Activated naive CD8-positive, alpha-beta T cell (primary cell): ENCODE measurements at regions not wholly inside any gene's neighbourhood (a gene's known extent, or its start where the extent isn't known, plus 50 kb on each side); places are given as distances from the start of the nearest gene placed in this dataset.
"Not testable (repeated sequence)": the region's sequence is repeated elsewhere in the genome, so short reads cannot be mapped to it uniquely, and the experiment has no call there.

ENCODE experiments used
- H3K27ac Mint-ChIP-seq: one replicate; pipeline ENCODE4 v1.8.0; 2021; ENCODE audit warnings: mixed read lengths
- H3K27me3 Mint-ChIP-seq: one replicate; pipeline ENCODE4 v1.8.0; 2021; ENCODE audit warnings: mixed read lengths
- H3K36me3 Mint-ChIP-seq: one replicate; pipeline ENCODE4 v1.8.0; 2021; ENCODE audit warnings: mixed read lengths
- H3K4me1 Mint-ChIP-seq: one replicate; pipeline ENCODE4 v1.8.0; 2021; ENCODE audit warnings: low read depth, mixed read lengths
- H3K4me3 Mint-ChIP-seq: one replicate; pipeline ENCODE4 v1.8.0; 2021; ENCODE audit warnings: mild to moderate bottlenecking, mixed read lengths
- H3K9me3 Mint-ChIP-seq: one replicate; pipeline ENCODE4 v1.8.0; 2021; ENCODE audit warnings: low read depth, mixed read lengths

DNA sequence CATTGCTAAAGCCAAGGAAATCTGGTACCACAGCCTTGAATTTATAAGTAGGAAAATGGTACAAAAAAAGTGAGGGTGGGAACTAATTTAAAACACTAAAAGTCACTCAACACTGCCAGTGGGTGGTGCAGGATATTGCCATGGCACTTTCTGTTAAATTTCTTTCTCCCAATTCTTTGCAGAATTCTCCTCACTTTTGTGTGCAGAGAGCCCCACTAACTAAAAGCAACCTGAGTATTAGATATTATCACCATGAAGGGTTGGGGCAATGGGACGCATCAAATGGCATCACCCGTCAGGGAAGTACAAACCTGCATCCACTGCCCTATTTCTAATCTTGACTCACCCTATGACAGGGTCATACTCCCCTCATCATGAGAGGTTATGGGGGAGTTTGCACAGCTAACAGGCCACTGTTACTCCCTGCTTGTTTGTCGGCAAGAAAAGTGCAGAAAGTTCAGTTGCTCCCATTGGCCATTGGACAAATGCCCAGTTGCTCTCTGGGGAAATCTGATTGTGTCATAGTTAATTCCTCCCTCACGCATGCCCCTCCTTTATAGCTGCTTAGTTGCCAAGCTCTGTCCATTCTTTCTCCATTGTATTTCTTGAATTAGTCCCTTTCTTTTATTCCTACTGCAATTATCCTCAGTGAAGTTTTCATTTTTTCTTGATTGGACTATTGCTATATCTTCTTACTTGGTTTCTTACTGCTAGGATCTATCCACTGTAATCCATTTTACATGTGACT is 93.8 kb upstream of the BLID start:
- Mint-ChIP-seq H3K27ac (no peak overlapping the region), H3K36me3 (no peaks in the 10 kb centered on the region), H3K4me3 (no peak overlapping the region), H3K4me1 (no peaks in the 10 kb centered on the region), H3K9me3 (no peaks in the 10 kb centered on the region), H3K27me3 (peaks cover 8% of the 10 kb centered on the region)

DNA sequence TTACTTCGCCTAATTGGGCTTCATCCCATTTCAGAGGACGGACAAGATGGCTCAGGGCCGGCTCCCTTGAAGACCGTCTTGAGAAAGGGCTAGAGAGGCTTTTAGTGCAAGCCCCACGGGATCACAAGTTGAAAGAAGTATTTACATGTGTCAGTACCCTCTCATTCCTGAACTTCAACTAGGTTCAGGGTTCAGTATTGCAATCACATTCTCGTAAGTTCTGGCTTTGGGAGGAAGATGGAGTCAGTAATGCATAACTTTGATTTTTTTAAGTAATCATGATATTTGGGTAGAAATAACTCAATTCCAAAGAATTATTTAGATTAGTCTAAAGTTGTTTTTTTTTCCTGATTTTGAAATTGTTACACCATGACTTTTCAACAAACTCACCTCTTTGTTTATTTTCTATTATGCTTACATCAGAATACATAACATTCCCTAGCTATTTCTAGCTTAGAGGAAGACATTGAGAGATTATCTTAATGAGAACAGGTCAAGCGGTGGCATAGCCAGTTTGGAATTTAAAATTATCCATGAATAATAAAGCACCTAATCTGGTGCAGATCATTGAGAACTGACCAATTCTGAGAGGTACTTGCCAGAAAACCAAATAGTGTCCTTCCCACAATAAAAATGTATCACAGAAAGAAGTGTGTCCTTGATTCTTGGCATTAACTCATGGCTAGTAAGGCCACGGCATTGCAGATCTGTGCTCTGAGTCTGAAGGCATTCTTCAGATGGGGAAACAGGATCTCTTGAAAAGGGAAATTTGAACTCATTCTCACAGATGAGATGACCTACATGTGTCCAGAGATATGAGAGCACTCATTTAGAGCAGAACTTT is 92.1 kb upstream of the BLID start:
- Mint-ChIP-seq H3K27ac (no peak overlapping the region), H3K4me1 (no peaks in the 10 kb centered on the region), H3K4me3 (no peak overlapping the region), H3K9me3 (no peaks in the 10 kb centered on the region), H3K27me3 (peaks cover 22% of the 10 kb centered on the region), H3K36me3 (no peaks in the 10 kb centered on the region)

DNA sequence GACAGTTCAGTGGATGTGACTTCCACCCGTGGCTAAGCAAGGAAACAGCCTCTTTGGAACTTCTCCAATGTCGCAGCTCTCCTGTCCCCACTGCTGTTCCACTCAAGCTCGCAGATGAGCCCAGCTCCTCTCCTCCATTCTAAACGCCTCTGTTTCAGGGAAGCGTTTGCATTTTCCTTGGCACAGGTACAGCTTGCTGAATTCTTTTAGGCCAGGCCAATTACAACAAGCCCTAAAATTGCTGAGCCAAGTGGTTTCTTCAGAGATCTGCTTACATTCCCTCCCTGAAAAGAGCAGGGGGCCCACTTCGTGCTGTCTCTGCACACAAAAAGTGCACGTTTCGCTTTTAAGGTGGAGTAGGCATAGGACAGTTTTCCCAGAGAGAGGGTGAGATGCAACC is 91.5 kb upstream of the BLID start:
- Mint-ChIP-seq H3K4me1 (no peaks in the 10 kb centered on the region), H3K27ac (no peak overlapping the region), H3K4me3 (no peak overlapping the region), H3K27me3 (peaks cover 26% of the 10 kb centered on the region), H3K9me3 (no peaks in the 10 kb centered on the region), H3K36me3 (no peaks in the 10 kb centered on the region)

DNA sequence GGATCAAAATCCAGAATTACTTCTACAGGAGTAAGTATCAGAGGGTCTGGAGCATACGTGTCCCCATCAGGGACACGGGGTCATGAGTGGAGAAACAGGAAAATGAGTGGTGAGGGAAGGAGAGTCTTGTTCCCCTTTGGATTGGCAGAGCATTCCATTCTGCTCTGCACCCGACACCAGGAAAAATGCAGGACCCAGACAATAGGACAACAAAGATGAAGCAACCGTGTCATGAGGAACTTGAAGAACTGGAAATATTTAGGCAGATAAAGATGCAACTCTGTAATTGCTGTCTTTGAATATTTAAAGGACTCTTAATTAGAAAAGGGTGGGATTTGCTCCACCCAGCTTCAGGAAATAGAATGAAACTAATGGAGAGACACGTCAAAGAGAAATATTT is 89.0 kb upstream of the BLID start:
- Mint-ChIP-seq H3K4me3 (no peak overlapping the region), H3K36me3 (no peaks in the 10 kb centered on the region), H3K9me3 (no peaks in the 10 kb centered on the region), H3K27ac (no peak overlapping the region), H3K27me3 (peaks cover 33% of the 10 kb centered on the region), H3K4me1 (no peaks in the 10 kb centered on the region)

DNA sequence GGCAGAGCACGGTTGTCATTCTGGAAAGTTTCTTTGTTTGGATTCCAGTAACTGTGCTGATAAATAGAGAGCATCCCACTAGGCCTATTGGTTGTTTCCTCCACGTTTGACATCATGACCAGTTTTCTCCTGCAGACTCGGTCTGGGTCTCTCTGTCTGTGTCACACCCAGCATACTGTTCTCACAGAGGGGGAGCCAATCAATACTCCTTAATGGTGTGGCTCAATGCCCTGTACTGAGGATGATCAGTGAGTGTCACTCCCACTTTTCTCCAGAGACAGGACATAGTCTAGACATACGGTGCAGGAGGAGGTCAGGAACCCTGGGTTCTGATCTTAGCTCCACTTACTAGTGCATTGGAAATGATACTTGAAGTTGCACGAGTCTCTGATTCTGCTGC is 88.2 kb upstream of the BLID start:
- no peak overlapping the region for H3K27ac Mint-ChIP-seq
- no peaks in the 10 kb centered on the region for H3K9me3 Mint-ChIP-seq
- no peaks in the 10 kb centered on the region for H3K4me1 Mint-ChIP-seq
- no peaks in the 10 kb centered on the region for H3K36me3 Mint-ChIP-seq
- H3K27me3 Mint-ChIP-seq = peaks cover 35% of the 10 kb centered on the region
- no peak overlapping the region for H3K4me3 Mint-ChIP-seq

DNA sequence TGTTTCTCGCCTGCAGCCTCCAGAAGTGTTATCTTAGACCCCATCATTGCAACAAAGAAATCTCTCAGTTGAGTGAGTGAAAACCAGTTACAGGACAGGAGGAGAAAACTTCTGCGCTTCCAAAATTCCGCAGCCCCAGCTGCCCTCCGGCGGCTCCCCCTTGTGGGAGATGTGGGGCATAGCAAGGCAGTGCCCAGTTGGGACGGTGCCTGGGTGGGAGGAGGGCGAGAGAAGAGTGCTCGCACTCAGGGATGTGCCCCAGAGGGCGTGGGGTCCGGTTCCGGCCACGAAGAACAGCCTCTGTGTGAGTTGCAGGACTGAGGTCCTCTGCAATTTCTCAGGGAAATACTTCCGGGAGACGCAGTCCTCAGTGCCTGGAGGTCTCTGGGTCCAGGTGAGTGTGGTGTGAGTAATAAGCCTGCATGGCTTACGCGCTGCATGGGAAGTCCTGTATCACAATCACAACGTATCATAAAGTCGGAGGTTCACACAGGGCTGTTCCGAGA is 87.0 kb upstream of the BLID start:
- no peaks in the 10 kb centered on the region for H3K36me3 Mint-ChIP-seq
- H3K9me3 Mint-ChIP-seq = no peaks in the 10 kb centered on the region
- H3K4me3 Mint-ChIP-seq = no peak overlapping the region
- H3K27ac Mint-ChIP-seq = no peak overlapping the region
- H3K27me3 Mint-ChIP-seq = peaks cover 35% of the 10 kb centered on the region
- H3K4me1 Mint-ChIP-seq = no peaks in the 10 kb centered on the region

DNA sequence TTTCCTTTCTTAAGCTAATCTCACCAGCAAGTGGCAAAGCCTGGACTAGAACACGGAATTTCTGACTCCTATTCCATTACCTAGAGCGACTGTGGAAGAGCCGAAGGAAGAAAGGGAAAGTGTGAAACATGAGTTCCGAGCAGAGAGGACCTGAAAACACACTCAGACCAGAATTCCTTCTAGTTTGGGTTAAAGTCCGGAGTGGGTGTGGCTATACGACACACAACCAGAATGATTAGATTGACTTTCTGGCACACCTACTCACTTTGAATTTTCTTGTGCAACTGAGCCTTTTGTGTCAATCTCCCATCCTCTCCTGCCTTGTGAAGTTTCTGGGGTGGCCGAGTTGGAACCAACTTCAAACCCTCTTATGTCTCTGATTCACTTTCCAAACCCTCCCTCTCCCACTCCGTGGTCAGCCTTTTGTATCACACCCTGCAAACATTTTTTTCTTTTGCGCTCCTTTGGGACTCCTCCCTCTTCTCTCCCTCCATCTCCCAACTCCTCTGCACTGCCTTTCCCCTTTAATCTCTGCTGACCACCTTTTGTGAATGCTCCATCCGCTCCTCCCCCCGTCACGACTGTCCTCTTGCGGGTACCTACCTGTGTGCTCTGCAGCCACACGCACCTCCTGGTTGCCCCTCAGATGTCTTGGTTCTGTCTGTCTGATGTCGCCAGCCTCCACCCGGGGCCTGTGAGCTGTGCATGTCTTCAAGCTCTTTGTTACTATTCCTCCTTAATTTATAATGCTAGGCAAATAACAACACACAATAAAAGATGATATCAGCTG is 86.3 kb upstream of the BLID start:
- H3K36me3 Mint-ChIP-seq = no peaks in the 10 kb centered on the region
- H3K4me3 Mint-ChIP-seq = no peak overlapping the region
- no peak overlapping the region for H3K27ac Mint-ChIP-seq
- no peaks in the 10 kb centered on the region for H3K4me1 Mint-ChIP-seq
- H3K27me3 Mint-ChIP-seq = peaks cover 38% of the 10 kb centered on the region
- H3K9me3 Mint-ChIP-seq = no peaks in the 10 kb centered on the region

DNA sequence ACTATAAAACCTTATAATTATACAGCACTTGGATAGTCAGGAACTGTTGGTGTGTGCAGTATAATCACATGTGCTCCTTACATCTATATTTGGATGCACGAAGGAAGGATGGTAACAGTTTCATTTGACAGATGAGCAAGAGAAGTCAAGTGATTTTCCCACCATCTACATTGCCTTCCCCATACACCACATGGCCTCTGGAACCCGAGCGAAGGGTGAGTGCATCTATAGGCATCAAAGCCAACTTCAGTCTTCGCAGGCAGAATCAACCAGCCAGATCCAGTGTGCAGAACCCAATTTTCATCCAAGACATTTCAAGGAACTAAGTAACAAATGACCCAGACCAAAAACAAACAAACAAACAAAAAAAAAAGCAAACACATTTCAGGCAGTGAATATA is 85.1 kb upstream of the BLID start:
- Mint-ChIP-seq H3K36me3 (no peaks in the 10 kb centered on the region), H3K4me1 (no peaks in the 10 kb centered on the region), H3K27ac (no peak overlapping the region), H3K27me3 (peaks cover 35% of the 10 kb centered on the region), H3K9me3 (no peaks in the 10 kb centered on the region), H3K4me3 (no peak overlapping the region)

DNA sequence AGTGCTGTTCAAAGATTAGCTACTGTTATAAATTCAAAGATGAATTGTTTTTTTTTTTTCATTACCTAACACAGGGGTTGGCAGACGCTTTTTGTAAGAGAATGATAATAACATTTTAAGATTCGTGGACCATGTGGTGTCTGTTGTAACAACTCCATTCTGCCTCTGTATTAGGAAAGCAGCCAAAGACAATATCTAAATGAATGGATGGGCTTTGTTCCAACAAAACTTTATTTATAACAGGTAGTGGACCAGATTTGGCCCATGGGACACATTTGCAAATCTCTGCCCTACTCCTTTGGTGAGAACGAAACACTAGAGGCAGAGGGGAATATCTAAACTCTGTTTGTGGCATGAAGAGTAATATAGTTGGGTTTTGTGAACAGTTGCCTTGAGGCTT is 83.6 kb upstream of the BLID start:
- Mint-ChIP-seq H3K27me3 (peaks cover 28% of the 10 kb centered on the region), H3K4me1 (no peaks in the 10 kb centered on the region), H3K27ac (no peak overlapping the region)

DNA sequence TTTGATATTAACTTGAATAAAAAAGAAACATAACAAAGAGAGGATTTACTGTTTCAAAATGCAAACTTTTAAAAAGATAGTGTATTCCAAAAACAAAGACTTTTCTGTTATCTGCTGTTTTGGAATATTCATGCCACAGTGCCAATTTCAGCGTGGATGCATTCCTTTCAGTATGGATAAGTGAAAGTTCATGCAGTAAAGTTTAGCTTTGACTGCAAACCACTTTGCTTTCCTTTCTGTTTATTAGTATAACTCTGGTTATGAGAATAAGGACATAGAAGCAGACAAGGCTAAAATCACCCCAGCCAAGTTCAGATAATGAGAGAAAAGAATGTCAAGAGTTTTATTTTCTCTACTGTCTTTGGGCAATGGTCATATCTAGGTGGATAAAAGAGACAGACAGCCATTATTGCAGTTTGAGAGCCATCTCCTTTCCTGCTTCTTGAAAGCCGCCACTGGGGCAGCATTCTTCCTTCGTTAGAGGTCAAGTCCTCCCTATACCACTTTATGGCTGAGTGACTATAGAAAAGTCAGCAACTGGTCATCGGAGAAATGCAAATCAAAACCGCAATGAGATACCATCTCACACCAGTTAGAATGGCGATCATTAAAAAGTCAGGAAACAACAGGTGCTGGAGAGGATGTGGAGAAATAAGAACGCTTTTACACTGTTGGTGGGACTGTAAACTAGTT is 82.4 kb upstream of the BLID start:
- Mint-ChIP-seq H3K4me1 (no peaks in the 10 kb centered on the region), H3K27ac (no peak overlapping the region), H3K27me3 (peaks cover 21% of the 10 kb centered on the region), H3K9me3 (no peaks in the 10 kb centered on the region), H3K36me3 (no peaks in the 10 kb centered on the region), H3K4me3 (no peak overlapping the region)

More for the DNA sequence above, 83.6 kb upstream of the BLID start:
- Mint-ChIP-seq H3K36me3 (no peaks in the 10 kb centered on the region), H3K9me3 (no peaks in the 10 kb centered on the region), H3K4me3 (no peak overlapping the region)

DNA sequence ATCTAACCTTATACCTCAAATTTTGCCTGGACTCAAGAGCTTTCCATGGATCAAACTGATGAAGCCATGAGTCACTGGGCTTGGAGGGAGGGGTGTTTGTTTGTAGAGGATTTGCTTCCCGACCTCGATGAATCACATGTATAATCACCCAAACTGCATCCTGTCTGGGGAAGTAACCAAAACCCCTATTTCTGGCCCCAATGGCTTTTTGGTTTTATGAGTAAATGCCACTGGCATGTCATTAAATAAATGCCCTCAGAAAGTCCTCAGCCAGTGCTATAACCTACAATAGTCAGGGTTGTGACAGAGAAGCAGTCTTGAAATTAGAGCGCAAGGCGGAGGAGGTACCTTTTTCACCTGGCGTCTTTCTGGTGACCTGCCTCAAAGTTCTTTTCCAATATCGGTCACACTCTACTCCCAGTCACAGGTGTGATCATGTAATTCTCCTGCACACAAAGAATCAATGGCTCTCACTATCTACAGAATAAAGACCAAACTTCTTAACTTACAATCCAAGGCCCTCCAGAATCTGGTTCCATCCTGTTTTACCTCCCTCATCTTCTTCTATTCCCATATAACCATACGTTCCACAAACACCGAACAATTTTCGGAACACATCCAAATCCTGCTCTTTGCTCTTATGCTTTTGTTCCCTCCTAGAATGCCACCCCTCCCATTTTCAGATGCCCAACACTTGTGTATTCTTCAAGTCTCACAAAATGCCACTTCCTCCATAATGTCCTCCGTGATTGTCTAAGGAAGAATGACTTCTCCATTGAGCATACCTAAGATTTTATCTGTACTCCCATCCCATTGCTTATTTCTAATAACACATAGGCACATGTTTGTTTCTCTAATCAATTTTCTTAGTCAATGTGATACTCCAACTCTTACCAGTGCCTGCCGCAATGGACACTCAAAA is 81.3 kb upstream of the BLID start:
- Mint-ChIP-seq H3K9me3 (no peaks in the 10 kb centered on the region), H3K27me3 (peaks cover 12% of the 10 kb centered on the region)

DNA sequence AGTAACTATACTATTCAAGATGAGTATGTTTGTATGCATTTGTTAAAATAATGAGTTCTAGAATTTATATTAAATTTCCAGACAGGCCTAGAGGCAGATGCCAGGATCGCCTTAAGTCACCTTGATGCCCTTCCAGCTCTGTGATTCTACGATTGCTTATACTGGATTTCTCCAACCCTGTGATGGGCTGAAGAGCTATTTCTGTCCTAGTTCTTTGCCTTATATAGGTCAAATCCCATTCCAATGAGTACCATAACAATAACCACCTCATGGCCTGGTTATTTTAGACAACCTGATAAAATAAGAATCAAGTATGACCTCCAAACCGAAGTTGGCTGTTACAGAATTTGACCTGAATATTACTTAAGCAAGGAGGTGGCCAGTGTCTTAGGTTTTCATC is 79.8 kb upstream of the BLID start:
- Mint-ChIP-seq H3K4me1 (no peaks in the 10 kb centered on the region), H3K9me3 (no peaks in the 10 kb centered on the region), H3K4me3 (no peak overlapping the region), H3K27ac (no peak overlapping the region), H3K36me3 (no peaks in the 10 kb centered on the region), H3K27me3 (peaks cover 7% of the 10 kb centered on the region)

More for the DNA sequence above, 81.3 kb upstream of the BLID start:
- Mint-ChIP-seq H3K27ac (no peak overlapping the region), H3K36me3 (no peaks in the 10 kb centered on the region), H3K4me1 (no peaks in the 10 kb centered on the region), H3K4me3 (no peak overlapping the region)

DNA sequence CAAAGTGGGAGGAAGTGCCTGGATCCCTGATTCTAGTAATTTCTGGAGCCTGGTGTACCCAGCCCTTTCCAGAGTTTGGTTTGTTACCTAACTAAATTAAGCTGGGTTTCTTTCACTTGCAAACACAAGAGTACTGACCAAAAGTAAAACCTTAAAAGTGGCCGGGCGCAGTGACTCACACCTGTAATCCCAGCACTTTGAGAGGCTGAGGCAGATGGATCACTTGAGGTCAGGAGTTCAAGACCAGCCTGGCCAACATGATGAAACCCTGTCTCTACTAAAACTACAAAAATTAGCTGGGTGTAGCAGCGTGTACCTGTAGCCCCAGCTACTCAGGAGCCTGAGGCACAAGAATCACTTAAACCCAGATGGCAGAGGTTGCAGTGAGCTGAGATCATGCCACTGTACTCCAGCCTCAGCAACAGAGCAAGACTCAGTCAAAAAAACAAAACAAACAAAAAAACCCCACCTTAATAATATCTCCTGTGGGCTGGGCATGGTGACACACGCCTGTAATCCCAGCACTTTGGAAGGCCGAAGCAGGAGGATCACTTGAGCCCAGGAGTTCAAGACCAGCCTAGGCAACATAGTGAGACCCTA is 78.0 kb upstream of the BLID start:
- not testable (repeated sequence) for H3K36me3 Mint-ChIP-seq, H3K27me3 Mint-ChIP-seq, H3K4me3 Mint-ChIP-seq, H3K4me1 Mint-ChIP-seq, H3K27ac Mint-ChIP-seq, H3K9me3 Mint-ChIP-seq
